ENCODE measurements at regions not wholly inside any gene's neighbourhood (a gene's known extent, or its start where the extent isn't known, plus 50 kb on each side); places are given as distances from the start of the nearest gene placed in this dataset.
"Not testable (repeated sequence)": the region's sequence is repeated elsewhere in the genome, so short reads cannot be mapped to it uniquely, and the experiment has no call there.

- TF ChIP-seq, protein P1, sequence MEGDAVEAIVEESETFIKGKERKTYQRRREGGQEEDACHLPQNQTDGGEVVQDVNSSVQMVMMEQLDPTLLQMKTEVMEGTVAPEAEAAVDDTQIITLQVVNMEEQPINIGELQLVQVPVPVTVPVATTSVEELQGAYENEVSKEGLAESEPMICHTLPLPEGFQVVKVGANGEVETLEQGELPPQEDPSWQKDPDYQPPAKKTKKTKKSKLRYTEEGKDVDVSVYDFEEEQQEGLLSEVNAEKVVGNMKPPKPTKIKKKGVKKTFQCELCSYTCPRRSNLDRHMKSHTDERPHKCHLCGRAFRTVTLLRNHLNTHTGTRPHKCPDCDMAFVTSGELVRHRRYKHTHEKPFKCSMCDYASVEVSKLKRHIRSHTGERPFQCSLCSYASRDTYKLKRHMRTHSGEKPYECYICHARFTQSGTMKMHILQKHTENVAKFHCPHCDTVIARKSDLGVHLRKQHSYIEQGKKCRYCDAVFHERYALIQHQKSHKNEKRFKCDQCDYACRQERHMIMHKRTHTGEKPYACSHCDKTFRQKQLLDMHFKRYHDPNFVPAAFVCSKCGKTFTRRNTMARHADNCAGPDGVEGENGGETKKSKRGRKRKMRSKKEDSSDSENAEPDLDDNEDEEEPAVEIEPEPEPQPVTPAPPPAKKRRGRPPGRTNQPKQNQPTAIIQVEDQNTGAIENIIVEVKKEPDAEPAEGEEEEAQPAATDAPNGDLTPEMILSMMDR (IDR thresholded peaks at IDR 0.05; ENCODE audit: poor library complexity, severe bottlenecking): not testable (repeated sequence)
- TF ChIP-seq RAD21 (conservative IDR thresholded peaks at IDR 0.05); SMC3 (conservative IDR thresholded peaks at IDR 0.05; ENCODE audit: poor library complexity); TAF1 (IDR thresholded peaks at IDR 0.05; ENCODE audit: low read depth); EZH2 (IDR thresholded peaks at IDR 0.05; ENCODE audit: borderline replicate concordance, insufficient read depth, low read length, poor library complexity, severe bottlenecking); EP300 (conservative IDR thresholded peaks at IDR 0.05; ENCODE audit: poor library complexity, severe bottlenecking); POLR2AphosphoS5 (IDR thresholded peaks at IDR 0.05); MXI1 (conservative IDR thresholded peaks at IDR 0.05; ENCODE audit: poor library complexity, severe bottlenecking): not testable (repeated sequence)
- TF ChIP-seq, protein P2, sequence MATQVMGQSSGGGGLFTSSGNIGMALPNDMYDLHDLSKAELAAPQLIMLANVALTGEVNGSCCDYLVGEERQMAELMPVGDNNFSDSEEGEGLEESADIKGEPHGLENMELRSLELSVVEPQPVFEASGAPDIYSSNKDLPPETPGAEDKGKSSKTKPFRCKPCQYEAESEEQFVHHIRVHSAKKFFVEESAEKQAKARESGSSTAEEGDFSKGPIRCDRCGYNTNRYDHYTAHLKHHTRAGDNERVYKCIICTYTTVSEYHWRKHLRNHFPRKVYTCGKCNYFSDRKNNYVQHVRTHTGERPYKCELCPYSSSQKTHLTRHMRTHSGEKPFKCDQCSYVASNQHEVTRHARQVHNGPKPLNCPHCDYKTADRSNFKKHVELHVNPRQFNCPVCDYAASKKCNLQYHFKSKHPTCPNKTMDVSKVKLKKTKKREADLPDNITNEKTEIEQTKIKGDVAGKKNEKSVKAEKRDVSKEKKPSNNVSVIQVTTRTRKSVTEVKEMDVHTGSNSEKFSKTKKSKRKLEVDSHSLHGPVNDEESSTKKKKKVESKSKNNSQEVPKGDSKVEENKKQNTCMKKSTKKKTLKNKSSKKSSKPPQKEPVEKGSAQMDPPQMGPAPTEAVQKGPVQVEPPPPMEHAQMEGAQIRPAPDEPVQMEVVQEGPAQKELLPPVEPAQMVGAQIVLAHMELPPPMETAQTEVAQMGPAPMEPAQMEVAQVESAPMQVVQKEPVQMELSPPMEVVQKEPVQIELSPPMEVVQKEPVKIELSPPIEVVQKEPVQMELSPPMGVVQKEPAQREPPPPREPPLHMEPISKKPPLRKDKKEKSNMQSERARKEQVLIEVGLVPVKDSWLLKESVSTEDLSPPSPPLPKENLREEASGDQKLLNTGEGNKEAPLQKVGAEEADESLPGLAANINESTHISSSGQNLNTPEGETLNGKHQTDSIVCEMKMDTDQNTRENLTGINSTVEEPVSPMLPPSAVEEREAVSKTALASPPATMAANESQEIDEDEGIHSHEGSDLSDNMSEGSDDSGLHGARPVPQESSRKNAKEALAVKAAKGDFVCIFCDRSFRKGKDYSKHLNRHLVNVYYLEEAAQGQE (IDR thresholded peaks at IDR 0.05; ENCODE audit: borderline replicate concordance): not testable (repeated sequence)
These were observed 94.3 kb upstream of the PAX2 start for GRCh38 chr10:100651099-100651498.

All from neural cell (in vitro differentiated cells).